Mammary epithelial cell (primary cell): ENCODE measurements at regions not wholly inside any gene's neighbourhood (a gene's known extent, or its start where the extent isn't known, plus 50 kb on each side); places are given as distances from the start of the nearest gene placed in this dataset.

Source experiments
- CTCF ChIP-seq, 2 donors: IDR thresholded peaks in 1 of 2; conservative IDR thresholded peaks in 1 of 2; 2 replicates each; pipeline ENCODE4 v1.5.1; 2011 to 2012; ENCODE audit warnings: inconsistent platforms in 2 of 2, low read length in 2 of 2, mild to moderate bottlenecking in 2 of 2, control low read depth in 1 of 2, low read depth in 1 of 2; ENCODE audit not compliant: insufficient read depth in 1 of 2; ENCODE audit errors: extremely low read depth in 1 of 2
- EZH2 ChIP-seq: IDR thresholded peaks from 2 replicates; pipeline ENCODE4 v1.6.1; 2012; ENCODE audit warnings: low read length, inconsistent platforms, borderline replicate concordance

- no peak for TF ChIP-seq CTCF (conservative IDR thresholded peaks at IDR 0.05 in 1 of 2, IDR thresholded peaks at IDR 0.05 in 1 of 2; ENCODE audit: extremely low read depth in 1 of 2, insufficient read depth in 1 of 2, low read depth in 1 of 2, low read length in 2 of 2)
- TF ChIP-seq EZH2 = no peak
Observed at GRCh38 chr2:220795705-220796104, 776.4 kb downstream of the EPHA4 start.
